G401.6 (cell line): ENCODE measurements at regions not wholly inside any gene's neighbourhood (a gene's known extent, or its start where the extent isn't known, plus 50 kb on each side); places are given as distances from the start of the nearest gene placed in this dataset.

Experiments
- FAIRE-seq: peaks from 2 replicates; lab custom pipeline; 2012; peaks lifted over from hg19 to GRCh38; lab: Jason Lieb, UNC

GRCh38 chr5:174606153-174606552 is 118.2 kb upstream of the MSX2 start:
- no peak for FAIRE-seq

DNA sequence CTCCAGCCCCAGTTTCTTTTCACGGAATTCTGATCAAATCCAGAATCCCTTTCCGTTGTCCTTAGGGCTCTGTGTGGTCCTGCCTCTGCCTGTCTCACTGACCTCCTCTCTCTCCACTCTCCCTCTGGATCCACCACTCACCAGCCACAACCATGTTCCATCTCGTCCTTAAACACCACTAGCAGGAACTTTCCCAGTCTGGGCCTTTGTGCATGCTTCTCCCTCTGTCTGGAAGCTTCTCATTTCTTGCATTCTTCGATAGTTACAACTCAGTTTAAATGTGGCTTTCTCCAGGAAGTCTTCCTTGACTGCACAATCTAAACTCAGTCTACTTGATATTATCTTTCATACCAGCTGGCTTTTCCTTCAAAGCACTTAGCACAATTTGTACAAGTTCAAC is 117.7 kb upstream of the MSX2 start:
- no peak for FAIRE-seq

DNA sequence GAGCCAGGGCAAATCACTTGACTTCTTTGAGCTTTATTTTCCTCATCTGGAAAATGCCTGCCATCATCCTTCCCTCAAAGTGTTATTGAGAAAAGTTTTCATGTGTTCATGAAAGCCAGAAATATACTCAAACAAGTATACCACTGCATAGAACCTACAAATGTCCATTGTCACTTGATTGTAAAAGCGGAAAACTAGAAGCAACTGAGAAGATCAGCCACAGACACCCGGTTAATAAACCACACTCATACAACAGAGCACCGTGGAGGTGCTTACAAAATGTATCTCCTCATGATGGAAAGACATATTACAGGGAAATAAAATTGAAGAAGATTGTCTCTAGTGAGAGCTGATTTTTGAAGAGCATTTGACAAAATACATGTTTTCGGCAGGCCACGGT is 117.2 kb upstream of the MSX2 start:
- no peak for FAIRE-seq

- no peak for FAIRE-seq
These were observed 116.5 kb upstream of the MSX2 start for GRCh38 chr5:174607916-174608315.

GRCh38 chr5:174608631-174609097 is 115.7 kb upstream of the MSX2 start:
- no peak for FAIRE-seq

GRCh38 chr5:174609116-174609515 is 115.3 kb upstream of the MSX2 start:
- no peak for FAIRE-seq

GRCh38 chr5:174610968-174611367 is 113.4 kb upstream of the MSX2 start:
- no peak for FAIRE-seq

GRCh38 chr5:174612686-174613085 is 111.7 kb upstream of the MSX2 start:
- FAIRE-seq = no peak

DNA sequence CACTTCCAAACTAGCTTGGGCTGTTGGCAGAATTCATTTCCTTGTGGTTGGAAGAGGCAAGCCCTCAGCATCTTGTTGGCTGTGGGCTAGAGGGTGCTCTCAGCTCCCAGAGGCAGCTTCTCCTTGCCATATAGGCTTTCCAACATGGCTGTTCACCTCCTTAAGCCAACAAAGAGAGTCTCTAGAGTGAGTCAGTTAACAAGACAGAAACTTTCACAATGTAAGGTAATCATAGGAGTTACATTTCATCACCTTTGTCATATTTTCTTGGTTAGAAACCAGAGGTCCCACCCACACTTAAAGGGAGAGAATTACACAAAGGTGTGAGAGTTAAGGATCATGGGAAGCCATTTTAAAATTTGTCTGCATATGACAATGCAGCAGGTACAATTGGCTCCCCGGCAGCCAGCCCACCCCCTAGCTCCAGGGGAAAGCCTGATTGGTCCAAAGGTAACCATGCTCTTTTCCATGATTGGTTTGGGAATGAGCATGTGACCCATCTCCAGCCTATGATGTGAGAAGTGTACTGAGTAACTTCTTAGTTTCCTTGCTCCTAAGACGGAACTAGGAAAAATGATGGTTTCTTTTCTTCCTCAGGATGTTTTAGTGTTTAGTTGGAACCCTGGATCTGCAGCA is 109.8 kb upstream of the MSX2 start:
- no peak for FAIRE-seq

DNA sequence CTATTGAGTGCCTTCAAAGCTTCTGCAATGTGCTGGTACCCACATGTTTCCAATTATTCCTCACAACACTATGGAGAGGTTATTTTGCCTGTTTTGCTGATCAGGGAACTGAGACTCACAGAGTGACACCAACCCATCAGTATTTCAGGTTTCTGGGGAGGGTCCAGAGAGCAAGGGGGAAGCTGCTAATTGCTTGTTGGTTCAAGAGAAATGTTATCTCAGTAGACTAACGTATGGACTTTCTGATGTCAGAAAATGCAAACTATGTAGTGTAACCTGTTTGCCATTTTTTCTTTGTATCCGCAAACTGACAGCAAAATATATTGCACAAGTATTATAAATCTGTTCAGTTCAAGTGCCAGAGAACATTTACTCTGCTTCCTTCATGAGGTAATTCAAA is 108.3 kb upstream of the MSX2 start:
- no peak for FAIRE-seq

DNA sequence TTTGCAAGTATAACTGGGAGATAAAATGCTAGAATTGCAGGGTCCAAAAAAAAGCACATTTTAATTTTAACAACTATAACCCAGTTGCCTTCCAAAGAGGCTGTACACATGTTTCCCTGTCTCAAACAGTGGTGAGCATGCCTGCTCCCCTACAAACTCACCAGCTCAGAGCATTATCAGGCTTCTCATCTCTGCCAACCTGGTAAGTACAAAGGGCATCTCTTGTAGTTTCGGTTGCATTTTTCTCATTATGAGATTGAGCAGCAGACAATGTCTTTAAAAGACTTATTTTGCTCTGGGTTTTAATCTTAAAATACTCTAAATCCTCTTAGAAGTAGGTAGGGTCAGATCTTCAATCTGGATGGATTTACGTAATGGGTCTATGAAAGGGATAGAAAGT is 107.1 kb upstream of the MSX2 start:
- no peak for FAIRE-seq

- no peak for FAIRE-seq
These were observed 106.5 kb upstream of the MSX2 start for GRCh38 chr5:174617910-174618309.

DNA sequence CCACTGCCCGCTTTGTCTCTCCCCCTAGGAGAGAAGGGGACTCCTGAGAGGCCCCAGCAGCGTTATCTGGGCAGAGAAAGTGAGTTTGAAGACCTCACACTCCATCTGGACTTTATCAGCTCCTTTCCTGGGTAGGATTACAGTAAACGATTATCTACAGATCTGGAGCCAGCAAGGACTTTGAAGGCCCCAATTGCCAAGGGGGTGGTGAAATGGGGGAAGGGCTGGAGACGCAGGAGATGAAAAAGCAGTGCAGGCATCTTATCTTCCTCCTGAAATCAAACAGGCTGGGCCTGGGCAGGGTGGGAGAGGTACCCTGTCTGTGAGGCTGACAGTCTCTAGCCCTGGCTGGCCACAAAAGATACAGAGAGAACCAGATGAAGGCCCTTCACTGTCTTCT is 105.8 kb upstream of the MSX2 start:
- FAIRE-seq = no peak

GRCh38 chr5:174622067-174622466 is 102.3 kb upstream of the MSX2 start:
- no peak for FAIRE-seq

DNA sequence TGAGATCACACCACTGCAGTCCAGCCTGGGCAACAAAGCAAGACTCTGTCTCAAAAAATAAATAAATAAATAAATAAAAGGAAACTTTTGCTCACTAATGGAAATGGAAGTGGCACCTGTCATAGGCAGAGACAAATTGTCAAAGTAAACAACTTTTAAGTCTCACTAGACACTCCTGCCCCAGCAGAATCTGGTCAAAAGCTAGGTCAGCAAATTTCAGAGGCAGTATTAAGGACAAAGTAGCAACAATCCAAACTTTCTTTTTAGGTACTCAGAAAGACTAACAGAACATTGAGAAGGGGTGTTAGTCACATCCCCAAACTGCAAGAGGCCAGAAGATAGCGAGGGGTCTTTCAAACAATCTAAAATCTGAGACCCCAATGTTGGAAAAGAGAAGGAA is 101.4 kb upstream of the MSX2 start:
- FAIRE-seq = no peak

GRCh38 chr5:174623433-174624019 is 100.9 kb upstream of the MSX2 start:
- no peak for FAIRE-seq

GRCh38 chr5:174624733-174625522 is 99.5 kb upstream of the MSX2 start:
- FAIRE-seq = no peak

DNA sequence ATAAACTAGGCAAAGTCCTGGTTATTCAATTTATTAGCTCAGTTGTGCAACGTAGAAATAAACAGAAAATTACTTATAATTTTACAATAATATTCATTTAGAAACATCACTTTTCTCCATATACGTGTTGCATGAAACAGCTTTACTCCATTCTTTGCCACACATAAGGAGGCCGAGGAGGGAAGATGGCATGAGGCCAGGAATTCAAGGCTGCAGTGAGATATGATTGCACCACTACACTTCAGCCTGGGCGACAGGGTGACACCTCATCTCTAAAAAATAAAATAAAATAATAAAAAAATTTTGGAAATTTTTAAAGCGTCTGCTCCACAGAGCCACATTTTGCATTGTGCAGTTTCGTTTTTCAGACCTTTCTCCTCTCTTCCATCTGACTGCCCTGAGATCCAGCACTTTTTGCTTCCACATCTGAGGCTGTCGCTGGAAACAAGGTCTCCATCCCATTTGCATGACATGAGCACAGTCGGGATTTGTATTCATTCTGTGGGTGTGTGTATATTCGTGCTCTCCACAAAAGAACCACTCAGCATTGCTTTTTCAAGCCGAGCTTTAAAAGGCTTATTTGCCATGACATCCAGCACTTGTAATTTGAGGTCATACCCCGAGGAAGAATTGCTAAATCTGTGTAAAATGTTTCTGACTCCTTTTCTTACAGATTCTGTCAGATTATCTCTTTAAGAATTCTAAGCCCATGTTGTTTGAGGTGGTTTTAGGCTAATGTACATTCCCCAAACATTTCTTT is 98.6 kb upstream of the MSX2 start:
- no peak for FAIRE-seq

DNA sequence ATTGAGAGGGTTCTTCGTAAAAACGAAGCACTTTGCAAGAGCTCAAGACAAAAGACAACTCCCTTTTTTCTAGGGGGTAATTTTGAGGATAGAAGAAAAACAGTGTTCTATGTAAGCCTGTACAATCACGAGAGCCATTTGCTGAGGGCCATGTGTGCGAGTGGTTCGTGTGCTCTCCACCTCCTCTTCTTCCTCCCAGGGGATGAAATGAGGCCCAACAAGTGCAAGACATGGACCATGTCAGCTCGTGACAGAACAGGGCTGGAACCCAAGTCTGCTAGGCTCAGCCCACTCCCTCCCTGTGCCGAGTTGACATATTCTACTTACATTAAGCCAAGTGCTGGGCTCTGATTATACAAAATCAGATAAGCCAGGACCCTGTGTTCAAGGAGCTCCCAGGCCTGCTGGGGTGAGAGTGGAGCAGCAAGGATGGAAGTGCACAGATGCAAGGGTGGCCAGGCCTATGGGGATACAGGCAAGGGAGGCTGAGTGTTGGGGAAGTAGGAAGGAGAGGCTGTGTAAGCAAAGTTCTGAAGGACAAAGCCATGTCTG is 97.9 kb upstream of the MSX2 start:
- FAIRE-seq = no peak

DNA sequence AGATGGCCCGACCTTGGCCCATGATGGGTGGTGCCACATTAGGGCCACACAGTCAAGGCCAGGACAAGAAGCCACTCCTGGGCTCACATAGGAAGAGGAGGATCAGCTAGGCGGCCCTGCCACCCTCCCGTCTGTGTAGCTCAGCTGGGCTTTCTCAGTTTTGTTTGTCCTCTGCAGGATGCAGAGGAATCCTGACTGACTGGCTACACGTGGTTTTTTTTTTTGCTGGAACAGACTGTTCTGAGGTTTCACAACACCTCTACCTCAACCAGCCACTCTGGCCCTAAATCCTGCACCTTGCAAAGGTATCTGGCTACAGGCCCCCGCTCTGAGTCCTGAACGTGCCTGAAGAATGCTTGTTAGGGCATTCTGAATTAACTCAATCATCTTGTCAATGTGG is 88.3 kb upstream of the MSX2 start:
- no peak for FAIRE-seq

GRCh38 chr5:174642816-174643405 is 81.5 kb upstream of the MSX2 start:
- no peak for FAIRE-seq

DNA sequence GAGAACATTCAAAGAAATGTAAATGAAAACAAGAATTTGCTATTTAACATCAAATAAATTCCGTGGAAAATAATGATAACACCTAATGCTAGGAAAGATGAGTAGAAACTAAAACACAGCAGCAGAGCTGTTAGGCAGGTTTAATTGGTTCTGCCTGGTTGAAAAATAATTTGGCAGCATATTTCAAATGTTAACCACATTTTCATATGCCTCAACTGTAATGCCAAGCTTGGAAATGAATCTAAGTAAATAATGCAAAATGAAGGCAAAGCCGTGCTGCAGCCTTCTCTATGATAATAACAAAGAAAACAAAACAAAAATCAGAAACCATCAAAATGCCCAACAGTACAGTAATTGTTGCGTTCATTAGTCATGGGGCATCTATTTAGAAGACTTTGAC is 79.9 kb upstream of the MSX2 start:
- FAIRE-seq = no peak
